ENCODE measurements at regions not wholly inside any gene's neighbourhood (a gene's known extent, or its start where the extent isn't known, plus 50 kb on each side); places are given as distances from the start of the nearest gene placed in this dataset.

- no peaks in the 10 kb centered on the region for H3K36me3 Mint-ChIP-seq (ENCODE audit: unreplicated experiment)
- no peak overlapping the region for H3K4me3 Mint-ChIP-seq (ENCODE audit: unreplicated experiment)
- no peaks in the 10 kb centered on the region for H3K4me1 Mint-ChIP-seq (ENCODE audit: low read depth, unreplicated experiment)
- H3K9me3 Mint-ChIP-seq (ENCODE audit: unreplicated experiment): no peaks in the 10 kb centered on the region
- no peak for DNase-seq
- H3K27me3 Mint-ChIP-seq (ENCODE audit: unreplicated experiment): peaks cover 4% of the 10 kb centered on the region
- H3K27ac Mint-ChIP-seq (ENCODE audit: unreplicated experiment): no peak overlapping the region
- TF ChIP-seq, protein P1, sequence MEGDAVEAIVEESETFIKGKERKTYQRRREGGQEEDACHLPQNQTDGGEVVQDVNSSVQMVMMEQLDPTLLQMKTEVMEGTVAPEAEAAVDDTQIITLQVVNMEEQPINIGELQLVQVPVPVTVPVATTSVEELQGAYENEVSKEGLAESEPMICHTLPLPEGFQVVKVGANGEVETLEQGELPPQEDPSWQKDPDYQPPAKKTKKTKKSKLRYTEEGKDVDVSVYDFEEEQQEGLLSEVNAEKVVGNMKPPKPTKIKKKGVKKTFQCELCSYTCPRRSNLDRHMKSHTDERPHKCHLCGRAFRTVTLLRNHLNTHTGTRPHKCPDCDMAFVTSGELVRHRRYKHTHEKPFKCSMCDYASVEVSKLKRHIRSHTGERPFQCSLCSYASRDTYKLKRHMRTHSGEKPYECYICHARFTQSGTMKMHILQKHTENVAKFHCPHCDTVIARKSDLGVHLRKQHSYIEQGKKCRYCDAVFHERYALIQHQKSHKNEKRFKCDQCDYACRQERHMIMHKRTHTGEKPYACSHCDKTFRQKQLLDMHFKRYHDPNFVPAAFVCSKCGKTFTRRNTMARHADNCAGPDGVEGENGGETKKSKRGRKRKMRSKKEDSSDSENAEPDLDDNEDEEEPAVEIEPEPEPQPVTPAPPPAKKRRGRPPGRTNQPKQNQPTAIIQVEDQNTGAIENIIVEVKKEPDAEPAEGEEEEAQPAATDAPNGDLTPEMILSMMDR (IDR thresholded peaks at IDR 0.05; ENCODE audit: partially characterized antibody, unreplicated experiment): no peak
These were observed 358.8 kb upstream of the CCL2 start for GRCh38 chr17:33896263-33896662.

DNA sequence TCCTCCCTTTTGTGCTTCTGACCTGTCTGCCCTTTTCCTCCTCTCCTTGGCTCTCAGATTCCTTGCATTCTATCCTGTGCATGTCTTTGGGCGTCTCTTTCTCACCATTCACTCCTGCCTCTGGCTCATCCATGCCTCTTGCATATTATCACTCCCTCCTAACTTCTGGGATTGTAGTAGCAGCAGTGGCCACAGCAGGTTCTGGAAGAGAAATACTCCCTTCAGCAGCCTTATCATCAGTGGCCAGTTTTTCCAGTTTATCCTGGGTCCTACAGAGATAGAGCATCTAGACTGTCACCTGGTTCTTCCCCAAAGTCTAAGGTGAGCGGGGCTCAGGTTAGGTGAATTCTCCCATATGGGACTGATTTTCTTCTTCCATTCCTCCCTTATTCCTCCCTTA, 354.0 kb upstream of the CCL2 start:
- TF ChIP-seq, protein P1 (IDR thresholded peaks at IDR 0.05; ENCODE audit: partially characterized antibody, unreplicated experiment): no peak
- no peaks in the 10 kb centered on the region for H3K36me3 Mint-ChIP-seq (ENCODE audit: unreplicated experiment)
- H3K27me3 Mint-ChIP-seq (ENCODE audit: unreplicated experiment): peaks cover 1% of the 10 kb centered on the region
- no peak for DNase-seq
- H3K27ac Mint-ChIP-seq (ENCODE audit: unreplicated experiment): no peak overlapping the region
- no peak overlapping the region for H3K4me3 Mint-ChIP-seq (ENCODE audit: unreplicated experiment)
- H3K9me3 Mint-ChIP-seq (ENCODE audit: unreplicated experiment): no peaks in the 10 kb centered on the region
- H3K4me1 Mint-ChIP-seq (ENCODE audit: low read depth, unreplicated experiment): no peaks in the 10 kb centered on the region

GRCh38 chr17:33902901-33903449, 352.1 kb upstream of the CCL2 start:
- no peak for DNase-seq
- Mint-ChIP-seq H3K27me3 (ENCODE audit: unreplicated experiment) (peaks cover 3% of the 10 kb centered on the region), H3K27ac (ENCODE audit: unreplicated experiment) (no peak overlapping the region), H3K9me3 (ENCODE audit: unreplicated experiment) (no peaks in the 10 kb centered on the region), H3K4me1 (ENCODE audit: low read depth, unreplicated experiment) (no peaks in the 10 kb centered on the region), H3K36me3 (ENCODE audit: unreplicated experiment) (no peaks in the 10 kb centered on the region), H3K4me3 (ENCODE audit: unreplicated experiment) (no peak overlapping the region)
- TF ChIP-seq, protein P1 (IDR thresholded peaks at IDR 0.05; ENCODE audit: partially characterized antibody, unreplicated experiment): no peak

- peaks cover 3% of the 10 kb centered on the region for H3K27me3 Mint-ChIP-seq (ENCODE audit: unreplicated experiment)
- no peaks in the 10 kb centered on the region for H3K36me3 Mint-ChIP-seq (ENCODE audit: unreplicated experiment)
- TF ChIP-seq, protein P1 (IDR thresholded peaks at IDR 0.05; ENCODE audit: partially characterized antibody, unreplicated experiment): no peak
- no peak overlapping the region for H3K27ac Mint-ChIP-seq (ENCODE audit: unreplicated experiment)
- H3K4me1 Mint-ChIP-seq (ENCODE audit: low read depth, unreplicated experiment): no peaks in the 10 kb centered on the region
- DNase-seq: no peak
- H3K4me3 Mint-ChIP-seq (ENCODE audit: unreplicated experiment): no peak overlapping the region
- no peaks in the 10 kb centered on the region for H3K9me3 Mint-ChIP-seq (ENCODE audit: unreplicated experiment)
These were observed 350.6 kb upstream of the CCL2 start for GRCh38 chr17:33904476-33904875.

DNA sequence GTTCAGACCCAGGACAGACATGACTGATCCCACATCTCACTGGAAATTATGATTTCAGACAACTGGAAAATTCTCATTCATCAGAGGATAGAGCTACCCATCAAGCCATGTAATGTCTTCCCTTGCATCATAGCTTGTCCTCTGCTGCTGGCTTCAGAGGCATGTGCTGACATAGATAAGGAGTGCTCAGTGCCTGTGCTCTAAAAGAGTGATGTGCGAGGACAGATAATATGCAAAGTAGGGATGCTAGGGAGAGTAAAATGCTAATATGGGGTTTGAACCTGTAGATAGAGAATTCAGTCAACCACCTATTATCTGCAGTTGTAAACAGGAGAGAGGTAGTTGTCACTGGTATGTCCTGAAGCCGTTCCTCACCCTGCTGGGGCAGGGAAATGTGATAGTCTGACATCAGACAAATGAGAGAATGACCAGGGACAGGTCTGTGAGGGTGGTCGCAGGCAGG, 349.7 kb upstream of the CCL2 start:
- Mint-ChIP-seq H3K4me3 (ENCODE audit: unreplicated experiment) (no peak overlapping the region), H3K27ac (ENCODE audit: unreplicated experiment) (no peak overlapping the region), H3K4me1 (ENCODE audit: low read depth, unreplicated experiment) (no peaks in the 10 kb centered on the region), H3K9me3 (ENCODE audit: unreplicated experiment) (no peaks in the 10 kb centered on the region), H3K36me3 (ENCODE audit: unreplicated experiment) (no peaks in the 10 kb centered on the region), H3K27me3 (ENCODE audit: unreplicated experiment) (peaks cover 1% of the 10 kb centered on the region)
- TF ChIP-seq, protein P1 (IDR thresholded peaks at IDR 0.05; ENCODE audit: partially characterized antibody, unreplicated experiment): no peak
- DNase-seq: no peak

All from glutamatergic neuron (in vitro differentiated cells).